KMS-11 (cell line): ENCODE measurements at regions not wholly inside any gene's neighbourhood (a gene's known extent, or its start where the extent isn't known, plus 50 kb on each side); places are given as distances from the start of the nearest gene placed in this dataset.

ENCODE experiments used
- H2AFZ ChIP-seq: fragments of 200-600 bp; sonication (generic); 2 replicates; pipeline ENCODE4 v1.6.1; 2016; ENCODE audit warnings: antibody characterized with exemption, mixed run types, low read depth
- H3K27ac ChIP-seq: fragments of 200-600 bp; sonication (generic); 2 replicates; pipeline ENCODE4 v1.6.1; 2016; ENCODE audit warnings: mild to moderate bottlenecking, mixed run types
- H3K27me3 ChIP-seq: fragments of 200-600 bp; sonication (generic); 2 replicates; pipeline ENCODE4 v1.6.1; 2017; ENCODE audit warnings: mild to moderate bottlenecking, low read depth, mixed run types, moderate library complexity; ENCODE audit not compliant: insufficient read depth
- H3K36me3 ChIP-seq: fragments of 200-600 bp; sonication (generic); 2 replicates; pipeline ENCODE4 v1.6.1; 2017; ENCODE audit warnings: mild to moderate bottlenecking, mixed run types; ENCODE audit not compliant: insufficient read depth
- H3K4me1 ChIP-seq: fragments of 200-600 bp; sonication (generic); 2 replicates; pipeline ENCODE4 v1.6.1; 2016; ENCODE audit warnings: mild to moderate bottlenecking, low read depth, mixed run types; ENCODE audit not compliant: poor library complexity, severe bottlenecking
- H3K4me2 ChIP-seq: fragments of 200-600 bp; sonication (generic); 2 replicates; pipeline ENCODE4 v1.7.0; 2016; ENCODE audit warnings: mild to moderate bottlenecking, mixed run types
- H3K4me3 ChIP-seq: fragments of 200-600 bp; sonication (generic); IDR thresholded peaks from 2 replicates; pipeline ENCODE4 v1.6.1; 2017; ENCODE audit warnings: low read depth, low read length, mixed read lengths; ENCODE audit not compliant: insufficient read depth
- H3K79me2 ChIP-seq: fragments of 200-600 bp; sonication (generic); 2 replicates; pipeline ENCODE4 v1.6.1; 2016; ENCODE audit warnings: low read depth, mixed run types; ENCODE audit not compliant: insufficient read depth
- H3K9ac ChIP-seq: fragments of 200-600 bp; sonication (generic); 2 replicates; pipeline ENCODE4 v1.6.1; 2016; ENCODE audit warnings: mild to moderate bottlenecking, mixed run types
- H4K20me1 ChIP-seq: fragments of 200-600 bp; sonication (generic); 2 replicates; pipeline ENCODE4 v1.6.1; 2016; ENCODE audit warnings: mild to moderate bottlenecking, mixed run types; ENCODE audit not compliant: insufficient read depth
- TF ChIP-seq, protein P1 (sequence below): fragments of 200-600 bp; sonication (generic); conservative IDR thresholded peaks from 2 replicates; pipeline ENCODE4 v1.6.1; 2017; ENCODE audit warnings: low read depth, mild to moderate bottlenecking, antibody characterized with exemption, low read length, moderate library complexity, mixed read lengths

DNA sequence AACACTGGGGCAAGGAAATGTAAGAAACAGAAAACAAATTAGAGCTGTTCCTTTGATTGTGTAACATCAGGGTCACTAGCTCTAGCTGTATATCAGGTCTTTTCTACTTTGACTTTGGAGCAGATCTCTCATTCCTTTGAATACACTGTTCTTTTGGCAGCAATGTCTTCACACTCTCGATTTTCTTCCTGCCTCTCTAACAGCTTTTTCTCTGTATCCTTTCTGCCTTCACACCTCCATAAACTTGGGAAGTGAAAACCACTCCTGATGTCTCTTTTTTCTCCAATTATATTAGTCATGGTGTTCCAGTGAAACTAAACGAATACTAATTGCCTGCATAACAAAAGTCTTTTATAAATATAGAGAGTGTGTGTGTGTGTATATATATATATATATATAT, 1458.0 kb downstream of the NCAM2 start:
- no peaks in the 10 kb centered on the region for H3K27me3 ChIP-seq
- H3K79me2 ChIP-seq, result no peaks in the 10 kb centered on the region
- H3K4me3 ChIP-seq, result no peak overlapping the region
- H3K36me3 ChIP-seq, result no peaks in the 10 kb centered on the region
- no peaks in the 10 kb centered on the region for H4K20me1 ChIP-seq
- no peak overlapping the region for H3K27ac ChIP-seq
- H3K4me1 ChIP-seq, result no peaks in the 10 kb centered on the region
- TF ChIP-seq, protein P1, sequence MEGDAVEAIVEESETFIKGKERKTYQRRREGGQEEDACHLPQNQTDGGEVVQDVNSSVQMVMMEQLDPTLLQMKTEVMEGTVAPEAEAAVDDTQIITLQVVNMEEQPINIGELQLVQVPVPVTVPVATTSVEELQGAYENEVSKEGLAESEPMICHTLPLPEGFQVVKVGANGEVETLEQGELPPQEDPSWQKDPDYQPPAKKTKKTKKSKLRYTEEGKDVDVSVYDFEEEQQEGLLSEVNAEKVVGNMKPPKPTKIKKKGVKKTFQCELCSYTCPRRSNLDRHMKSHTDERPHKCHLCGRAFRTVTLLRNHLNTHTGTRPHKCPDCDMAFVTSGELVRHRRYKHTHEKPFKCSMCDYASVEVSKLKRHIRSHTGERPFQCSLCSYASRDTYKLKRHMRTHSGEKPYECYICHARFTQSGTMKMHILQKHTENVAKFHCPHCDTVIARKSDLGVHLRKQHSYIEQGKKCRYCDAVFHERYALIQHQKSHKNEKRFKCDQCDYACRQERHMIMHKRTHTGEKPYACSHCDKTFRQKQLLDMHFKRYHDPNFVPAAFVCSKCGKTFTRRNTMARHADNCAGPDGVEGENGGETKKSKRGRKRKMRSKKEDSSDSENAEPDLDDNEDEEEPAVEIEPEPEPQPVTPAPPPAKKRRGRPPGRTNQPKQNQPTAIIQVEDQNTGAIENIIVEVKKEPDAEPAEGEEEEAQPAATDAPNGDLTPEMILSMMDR, result no peak
- H3K9ac ChIP-seq, result no peak overlapping the region
- no peak overlapping the region for H3K4me2 ChIP-seq
- H2AFZ ChIP-seq, result no peak overlapping the region

DNA sequence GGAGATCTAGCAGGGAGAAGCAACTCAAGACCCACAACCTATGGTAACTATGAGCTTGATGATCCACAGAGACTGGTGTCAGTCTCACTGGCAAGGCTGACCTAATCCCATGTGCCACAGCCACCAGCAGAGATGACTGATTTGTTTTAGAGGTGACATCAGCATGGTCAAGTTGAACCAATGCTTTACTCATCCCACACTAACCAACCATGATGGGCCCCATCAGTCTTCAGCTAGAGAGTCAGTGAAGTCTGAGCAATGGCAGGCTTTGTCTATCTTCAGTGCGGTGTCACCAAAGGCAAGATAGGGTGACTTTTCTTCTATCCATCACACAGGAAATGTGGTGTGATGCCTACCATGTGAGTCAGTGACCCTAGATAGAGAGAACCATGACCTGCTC, 1470.7 kb downstream of the NCAM2 start:
- Histone ChIP-seq H2AFZ (no peak overlapping the region), H3K4me1 (no peaks in the 10 kb centered on the region), H3K9ac (no peak overlapping the region), H3K79me2 (no peaks in the 10 kb centered on the region), H3K4me3 (no peak overlapping the region), H3K4me2 (no peak overlapping the region), H4K20me1 (no peaks in the 10 kb centered on the region), H3K27ac (no peak overlapping the region), H3K36me3 (no peaks in the 10 kb centered on the region), H3K27me3 (no peaks in the 10 kb centered on the region)
- TF ChIP-seq, protein P1, result no peak

DNA sequence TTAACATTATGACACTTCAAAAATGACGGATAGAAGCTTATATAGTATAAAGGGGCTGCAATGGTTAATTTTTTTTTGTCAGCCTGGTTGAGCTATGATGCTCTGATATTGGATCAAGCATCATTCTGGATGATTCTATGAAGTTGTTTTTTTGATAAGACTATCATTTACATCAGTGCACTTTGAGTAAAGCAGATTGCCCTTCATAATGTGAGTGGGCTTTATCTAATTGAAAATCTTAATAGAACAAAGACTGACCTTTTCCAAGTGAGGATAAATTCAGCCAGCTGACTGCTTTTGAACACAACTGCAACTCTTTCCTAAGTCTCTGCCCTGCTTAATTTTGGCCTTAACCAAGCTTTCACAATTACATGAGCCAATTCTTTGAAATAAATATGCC, 1476.2 kb downstream of the NCAM2 start:
- Histone ChIP-seq H3K27ac (no peak overlapping the region), H3K4me1 (no peaks in the 10 kb centered on the region), H4K20me1 (no peaks in the 10 kb centered on the region), H3K79me2 (no peaks in the 10 kb centered on the region), H3K27me3 (no peaks in the 10 kb centered on the region), H2AFZ (no peak overlapping the region), H3K4me2 (no peak overlapping the region), H3K9ac (no peak overlapping the region), H3K4me3 (no peak overlapping the region), H3K36me3 (no peaks in the 10 kb centered on the region)
- TF ChIP-seq, protein P1, result no peak

DNA sequence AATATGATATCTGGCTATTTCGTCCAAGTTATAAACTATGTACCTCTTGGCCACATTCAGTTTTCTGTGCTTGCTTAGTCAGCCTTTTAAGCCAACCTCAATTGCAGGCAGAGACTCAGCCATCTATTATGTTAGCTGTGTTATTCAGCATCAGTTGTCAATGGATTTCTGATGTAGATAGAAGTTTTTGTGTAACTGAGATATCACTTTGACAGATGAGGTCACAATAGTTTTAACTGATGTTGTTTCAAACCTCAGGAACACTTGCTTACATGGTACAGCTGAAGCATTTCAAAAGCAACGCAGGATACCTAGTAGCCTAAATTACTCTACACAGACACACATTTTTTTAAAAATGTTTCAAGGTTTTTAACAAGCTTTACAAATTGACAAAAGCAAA, 1478.0 kb downstream of the NCAM2 start:
- H3K4me1 ChIP-seq, result no peaks in the 10 kb centered on the region
- H3K9ac ChIP-seq, result no peak overlapping the region
- H3K36me3 ChIP-seq, result no peaks in the 10 kb centered on the region
- no peaks in the 10 kb centered on the region for H4K20me1 ChIP-seq
- H3K4me2 ChIP-seq, result no peak overlapping the region
- no peak overlapping the region for H2AFZ ChIP-seq
- H3K27ac ChIP-seq, result no peak overlapping the region
- no peaks in the 10 kb centered on the region for H3K79me2 ChIP-seq
- H3K27me3 ChIP-seq, result no peaks in the 10 kb centered on the region
- no peak overlapping the region for H3K4me3 ChIP-seq
- TF ChIP-seq, protein P1, result no peak
